Activated naive CD8-positive, alpha-beta T cell (primary cell): ENCODE measurements at regions not wholly inside any gene's neighbourhood (a gene's known extent, or its start where the extent isn't known, plus 50 kb on each side); places are given as distances from the start of the nearest gene placed in this dataset.

Experiments used
- H3K27ac Mint-ChIP-seq: one replicate; pipeline ENCODE4 v1.8.0; 2021; ENCODE audit warnings: mixed read lengths
- H3K27me3 Mint-ChIP-seq: one replicate; pipeline ENCODE4 v1.8.0; 2021; ENCODE audit warnings: mixed read lengths
- H3K36me3 Mint-ChIP-seq: one replicate; pipeline ENCODE4 v1.8.0; 2021; ENCODE audit warnings: mixed read lengths
- H3K4me1 Mint-ChIP-seq: one replicate; pipeline ENCODE4 v1.8.0; 2021; ENCODE audit warnings: low read depth, mixed read lengths
- H3K4me3 Mint-ChIP-seq: one replicate; pipeline ENCODE4 v1.8.0; 2021; ENCODE audit warnings: mild to moderate bottlenecking, mixed read lengths
- H3K9me3 Mint-ChIP-seq: one replicate; pipeline ENCODE4 v1.8.0; 2021; ENCODE audit warnings: low read depth, mixed read lengths

DNA sequence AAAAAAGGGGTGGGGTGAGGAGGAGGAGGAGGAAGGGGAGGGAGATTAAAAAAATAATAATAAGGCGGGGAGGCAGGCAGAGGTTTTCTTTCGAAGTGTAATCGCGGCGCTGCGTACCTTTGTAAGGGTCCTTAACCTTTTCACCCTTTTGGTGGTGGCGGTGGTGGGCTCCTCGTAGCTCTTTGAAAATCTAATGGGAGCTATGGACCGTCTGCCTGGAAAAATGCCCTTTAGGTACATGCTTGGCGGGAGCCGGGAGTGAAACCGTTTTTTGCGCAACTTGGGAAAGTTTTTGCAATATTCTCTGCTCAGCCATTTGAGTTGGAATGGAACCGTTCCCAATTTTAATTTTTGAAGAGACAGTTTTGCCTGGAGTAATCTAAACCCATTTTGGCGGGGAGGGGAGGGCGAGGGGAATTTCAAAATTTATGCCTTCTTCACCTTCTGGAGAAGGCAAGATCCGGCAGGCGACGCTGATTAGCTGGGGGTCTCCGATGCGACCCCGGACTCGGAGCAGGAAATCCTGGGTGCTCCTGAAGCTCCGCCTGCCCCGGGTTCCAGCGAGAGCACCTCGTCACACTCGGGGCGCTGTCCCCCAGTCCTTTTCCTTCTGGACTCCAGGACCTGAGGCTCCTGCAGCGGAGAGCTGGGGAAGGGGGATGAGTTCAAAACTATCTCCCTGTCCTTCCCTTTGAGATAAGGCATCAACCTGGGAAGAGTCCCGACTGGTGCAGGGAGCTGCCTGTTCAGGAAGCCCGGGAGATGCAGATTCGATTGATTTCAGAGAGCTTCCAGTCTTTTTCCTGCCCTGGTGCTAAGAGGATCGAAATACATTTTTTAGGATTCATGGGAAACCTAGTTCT lies 74.6 kb upstream of the TBX5 start:
- Mint-ChIP-seq H3K36me3 (no peaks in the 10 kb centered on the region), H3K9me3 (peaks cover 2% of the 10 kb centered on the region), H3K27ac (no peak overlapping the region), H3K4me3 (peak overlapping the region; percentile 77), H3K27me3 (peaks cover 44% of the 10 kb centered on the region), H3K4me1 (peaks cover 18% of the 10 kb centered on the region)

DNA sequence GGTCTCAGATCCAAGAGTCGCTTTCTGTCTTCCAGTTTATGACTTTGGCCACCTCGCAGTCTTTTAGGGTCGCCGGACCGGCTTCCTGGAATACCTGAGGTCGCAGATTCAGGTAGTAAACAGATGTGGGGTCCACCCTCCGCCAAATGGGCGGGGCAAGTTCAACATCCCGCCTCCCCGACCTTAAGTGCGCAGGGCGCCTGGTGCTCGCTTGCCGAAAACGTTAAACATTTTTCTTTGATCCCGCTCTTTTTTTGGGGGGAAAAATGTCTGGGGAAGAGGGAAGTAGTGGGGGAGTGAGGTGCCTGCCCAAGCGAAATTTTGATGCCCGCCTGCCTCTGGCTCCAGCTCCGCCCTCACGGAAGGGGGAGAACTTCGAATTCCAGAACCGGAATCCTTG lies 73.9 kb upstream of the TBX5 start:
- Mint-ChIP-seq H3K4me3 (peak overlapping the region; percentile 77), H3K27me3 (peaks cover 50% of the 10 kb centered on the region)

DNA sequence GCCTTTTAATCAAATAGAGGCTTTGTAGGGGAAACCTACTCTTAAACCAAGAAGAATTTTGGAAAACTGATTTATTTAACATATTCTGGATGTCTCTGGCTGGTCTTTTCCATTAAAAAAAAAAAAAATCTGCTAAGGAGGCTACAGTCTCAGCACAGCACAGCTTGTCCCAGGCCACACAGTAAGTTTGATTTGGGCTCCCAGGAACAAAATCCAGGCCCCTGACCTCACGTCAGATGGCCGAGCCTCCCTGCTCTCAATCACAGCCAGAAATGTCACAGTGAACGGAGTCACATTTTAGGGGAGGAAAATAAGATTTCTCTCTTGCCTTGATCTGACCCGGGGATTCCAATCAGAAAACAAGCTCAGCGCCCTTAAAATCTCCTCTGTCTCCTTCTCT lies 72.9 kb upstream of the TBX5 start:
- Mint-ChIP-seq H3K9me3 (peaks cover 6% of the 10 kb centered on the region), H3K4me3 (no peak overlapping the region), H3K4me1 (peaks cover 18% of the 10 kb centered on the region), H3K36me3 (no peaks in the 10 kb centered on the region), H3K27me3 (peaks cover 51% of the 10 kb centered on the region), H3K27ac (no peak overlapping the region)

More for the DNA sequence above, 73.9 kb upstream of the TBX5 start:
- H3K4me1 Mint-ChIP-seq, result peaks cover 18% of the 10 kb centered on the region
- no peak overlapping the region for H3K27ac Mint-ChIP-seq
- H3K9me3 Mint-ChIP-seq, result peaks cover 6% of the 10 kb centered on the region
- H3K36me3 Mint-ChIP-seq, result no peaks in the 10 kb centered on the region

DNA sequence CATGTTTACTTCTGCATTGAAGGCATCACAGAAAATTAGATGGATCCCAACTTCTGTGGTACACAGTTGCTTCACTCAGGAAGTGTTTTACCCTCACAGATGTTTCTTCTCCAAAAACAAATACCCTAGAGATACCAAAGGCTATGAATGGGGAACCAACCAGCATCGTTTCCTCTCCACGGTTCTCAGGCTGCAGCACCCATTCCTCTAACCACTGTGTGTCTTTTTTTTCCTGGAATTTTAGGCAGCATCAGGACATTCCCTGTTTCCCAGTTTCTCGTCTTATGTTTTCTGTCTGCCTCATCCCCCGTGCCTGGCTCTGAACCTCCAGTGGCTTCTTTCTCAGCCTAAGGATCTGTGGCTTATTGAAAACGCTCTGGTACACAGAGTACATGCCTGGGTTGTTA lies 72.0 kb upstream of the TBX5 start:
- Mint-ChIP-seq H3K27me3 (peaks cover 46% of the 10 kb centered on the region), H3K9me3 (peaks cover 6% of the 10 kb centered on the region), H3K4me1 (peaks cover 18% of the 10 kb centered on the region), H3K27ac (no peak overlapping the region), H3K4me3 (no peak overlapping the region), H3K36me3 (no peaks in the 10 kb centered on the region)

DNA sequence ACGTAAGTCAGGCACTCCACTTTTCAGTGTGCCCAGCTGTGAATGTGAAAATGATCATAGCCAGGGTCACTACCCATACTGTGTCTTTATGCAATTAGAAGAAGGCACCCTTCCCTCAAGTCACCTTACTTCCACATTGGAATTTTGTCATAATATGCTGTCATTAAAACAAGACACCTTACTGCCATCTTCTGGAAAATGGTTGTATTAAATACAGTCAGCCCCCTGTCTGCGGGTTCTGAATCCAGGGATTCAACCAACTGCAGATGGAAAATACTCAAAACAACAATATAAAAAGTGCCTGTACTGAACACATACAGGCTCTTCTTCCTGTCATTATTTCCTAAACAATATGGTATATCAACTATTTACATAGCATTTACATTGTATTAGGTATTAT lies 70.2 kb upstream of the TBX5 start:
- peaks cover 35% of the 10 kb centered on the region for H3K27me3 Mint-ChIP-seq
- H3K36me3 Mint-ChIP-seq, result no peaks in the 10 kb centered on the region
- H3K9me3 Mint-ChIP-seq, result peaks cover 6% of the 10 kb centered on the region
- H3K4me3 Mint-ChIP-seq, result no peak overlapping the region
- no peak overlapping the region for H3K27ac Mint-ChIP-seq
- H3K4me1 Mint-ChIP-seq, result peaks cover 15% of the 10 kb centered on the region

DNA sequence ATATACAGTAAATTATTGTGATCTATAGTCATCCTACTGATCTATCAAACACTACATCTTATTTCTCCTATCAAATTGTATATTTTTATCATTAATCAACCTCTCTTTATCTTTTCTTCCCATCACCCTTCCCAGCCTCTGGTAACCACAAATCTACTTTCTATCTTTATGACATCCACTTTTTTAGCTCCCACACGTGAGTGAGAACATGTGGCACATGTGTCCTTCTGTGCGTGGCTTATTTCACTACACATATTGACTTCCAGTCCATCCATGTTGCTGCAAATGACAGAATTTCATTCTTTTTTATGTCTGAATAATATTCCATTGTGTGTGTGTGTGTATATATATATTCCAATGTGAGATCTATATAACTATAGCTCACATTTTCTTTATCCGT lies 67.8 kb upstream of the TBX5 start:
- H3K4me1 Mint-ChIP-seq, result no peaks in the 10 kb centered on the region
- H3K9me3 Mint-ChIP-seq, result peaks cover 6% of the 10 kb centered on the region
- H3K27me3 Mint-ChIP-seq, result peaks cover 29% of the 10 kb centered on the region
- H3K27ac Mint-ChIP-seq, result no peak overlapping the region
- no peak overlapping the region for H3K4me3 Mint-ChIP-seq
- H3K36me3 Mint-ChIP-seq, result no peaks in the 10 kb centered on the region

DNA sequence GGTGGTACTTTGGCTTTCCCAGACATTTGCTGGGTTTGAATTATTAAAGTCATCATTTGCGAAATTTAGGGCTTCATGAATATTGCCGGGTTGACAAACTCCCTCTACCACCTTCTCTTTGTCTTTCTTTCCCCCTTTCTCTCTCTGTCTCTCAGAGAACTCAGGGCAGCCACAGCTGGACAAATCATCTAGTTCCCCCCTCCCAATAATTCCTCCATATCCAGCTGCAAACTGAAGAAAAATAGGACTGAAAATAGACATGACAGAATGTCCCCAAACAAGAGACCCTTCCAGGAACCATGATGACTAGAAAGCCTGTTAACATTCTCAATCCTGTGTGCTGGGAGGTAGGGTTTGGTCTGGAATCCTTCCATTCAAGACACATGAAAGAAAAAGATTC lies 67.1 kb upstream of the TBX5 start:
- H3K4me1 Mint-ChIP-seq, result no peaks in the 10 kb centered on the region
- H3K27ac Mint-ChIP-seq, result no peak overlapping the region
- peaks cover 24% of the 10 kb centered on the region for H3K27me3 Mint-ChIP-seq
- H3K36me3 Mint-ChIP-seq, result no peaks in the 10 kb centered on the region
- peaks cover 6% of the 10 kb centered on the region for H3K9me3 Mint-ChIP-seq
- H3K4me3 Mint-ChIP-seq, result no peak overlapping the region

DNA sequence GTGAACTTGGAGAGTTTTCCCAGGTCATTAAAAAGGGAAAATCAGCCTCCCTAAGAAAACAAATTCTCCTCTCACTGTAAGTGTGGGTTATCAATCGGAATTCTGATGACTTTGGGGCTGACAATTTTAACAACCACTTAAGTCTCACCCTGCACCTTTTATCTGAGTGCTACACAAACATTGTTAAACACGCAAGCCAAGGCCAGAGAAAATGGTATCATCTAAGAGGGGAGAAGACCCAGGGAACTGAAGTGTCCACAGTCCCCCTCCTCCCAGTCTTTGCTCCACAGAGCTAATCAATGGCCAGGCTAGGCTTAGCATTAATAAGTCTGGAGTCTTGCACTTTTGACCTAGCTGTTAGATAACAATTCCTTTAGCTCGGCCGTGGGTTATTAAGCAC lies 51.7 kb upstream of the TBX5 start:
- no peaks in the 10 kb centered on the region for H3K4me1 Mint-ChIP-seq
- no peaks in the 10 kb centered on the region for H3K36me3 Mint-ChIP-seq
- H3K4me3 Mint-ChIP-seq, result no peak overlapping the region
- no peaks in the 10 kb centered on the region for H3K9me3 Mint-ChIP-seq
- H3K27me3 Mint-ChIP-seq, result peaks cover 14% of the 10 kb centered on the region
- no peak overlapping the region for H3K27ac Mint-ChIP-seq
